Caco-2 (cell line): ENCODE measurements at regions not wholly inside any gene's neighbourhood (a gene's known extent, or its start where the extent isn't known, plus 50 kb on each side); places are given as distances from the start of the nearest gene placed in this dataset.

ENCODE experiments used
- BruUV-seq: library from RNA; stranded (reverse); fragments of 400-500 nt; replicated peaks from 2 replicates; lab custom pipeline; 2021; lab: Mats Ljungman, UMichigan
- CTCF ChIA-PET: fragments of 300-600 bp; sonication (Branson Sonifier 250); formaldehyde crosslinking; loops from one replicate; lab custom pipeline; 2022; ENCODE audit warnings: antibody characterized with exemption; lab: Charles Lee
- POLR2A ChIA-PET: fragments of 300-600 bp; sonication (Branson Sonifier 250); formaldehyde crosslinking; loops from one replicate; lab custom pipeline; 2022; ENCODE audit warnings: antibody characterized with exemption; lab: Charles Lee
- DNase-seq, 2 experiments: peaks; one replicate each; pipeline versions ENCODE4 v3.0.0 to v3.0.0-alpha.2; 2020 to 2022
- H3K27me3 ChIP-seq: replicated peaks from 2 replicates; pipeline ENCODE4 v1.6.0; 2011; ENCODE audit warnings: low read length; ENCODE audit not compliant: control insufficient read depth, insufficient read depth
- H3K36me3 ChIP-seq: 2 replicates; pipeline ENCODE4 v1.5.1; 2011; ENCODE audit warnings: low read length; ENCODE audit not compliant: control insufficient read depth, insufficient read depth
- H3K4me1 ChIP-seq: fragments of 250-450 bp; sonication (Bioruptor Pico); 2 replicates; pipeline ENCODE4 v1.5.1; 2020; ENCODE audit warnings: mild to moderate bottlenecking
- H3K4me3 ChIP-seq: 2 replicates; pipeline ENCODE4 v1.5.1; 2011; ENCODE audit warnings: low read depth, mild to moderate bottlenecking, control low read depth, low read length
- H3K9me3 ChIP-seq: fragments of 250-450 bp; sonication (Bioruptor Pico); 2 replicates; pipeline ENCODE4 v1.5.1; 2020; ENCODE audit warnings: mild to moderate bottlenecking, moderate library complexity
- H3K27ac Mint-ChIP-seq: one replicate; pipeline ENCODE4 v1.8.0; 2022; ENCODE audit warnings: mixed read lengths; ENCODE audit not compliant: unreplicated experiment
- H3K27me3 Mint-ChIP-seq: one replicate; pipeline ENCODE4 v1.8.0; 2022; ENCODE audit warnings: mixed read lengths; ENCODE audit not compliant: insufficient read depth, unreplicated experiment
- H3K36me3 Mint-ChIP-seq: one replicate; pipeline ENCODE4 v1.8.0; 2022; ENCODE audit warnings: mild to moderate bottlenecking, mixed read lengths; ENCODE audit not compliant: insufficient read depth, unreplicated experiment
- H3K4me1 Mint-ChIP-seq: one replicate; pipeline ENCODE4 v1.8.0; 2022; ENCODE audit warnings: low read depth, mixed read lengths; ENCODE audit not compliant: unreplicated experiment
- H3K4me3 Mint-ChIP-seq: one replicate; pipeline ENCODE4 v1.8.0; 2022; ENCODE audit warnings: mild to moderate bottlenecking, moderate library complexity, mixed read lengths; ENCODE audit not compliant: unreplicated experiment
- H3K9me3 Mint-ChIP-seq: one replicate; pipeline ENCODE4 v1.8.0; 2022; ENCODE audit warnings: mixed read lengths; ENCODE audit not compliant: unreplicated experiment
- CTCF ChIP-seq, 2 experiments: fragments of 200-600 bp in 1 of 2; IDR thresholded peaks; 1 replicate in 1 of 2; 2 replicates in 1 of 2; pipeline versions ENCODE4 v1.5.1 to v1.8.0; 2011 to 2022; ENCODE audit warnings: antibody characterized with exemption in 1 of 2, control low read depth in 1 of 2, inconsistent platforms in 1 of 2, low read depth in 1 of 2, low read length in 1 of 2, mild to moderate bottlenecking in 1 of 2, moderate library complexity in 1 of 2; ENCODE audit not compliant: insufficient read depth in 1 of 2, severe bottlenecking in 1 of 2, unreplicated experiment in 1 of 2
- intact Hi-C: fragments of 100-400 bp; cut with micrococcal nuclease; formaldehyde crosslinking; loops from one replicate; pipeline ENCODE4 v1.10.0; 2022; ENCODE audit not compliant: unreplicated experiment

- no peaks in the 10 kb centered on the region for H3K9me3 ChIP-seq
- H3K4me3 Mint-ChIP-seq, result no peak overlapping the region
- H3K27me3 ChIP-seq, result no peaks in the 10 kb centered on the region
- no peak for DNase-seq
- H3K36me3 ChIP-seq, result no peaks in the 10 kb centered on the region
- H3K4me1 Mint-ChIP-seq, result no peaks in the 10 kb centered on the region
- no peaks in the 10 kb centered on the region for H3K4me1 ChIP-seq
- no peaks in the 10 kb centered on the region for H3K36me3 Mint-ChIP-seq
- no peak for TF ChIP-seq CTCF (IDR thresholded peaks at IDR 0.05; ENCODE audit: insufficient read depth in 1 of 2, low read depth in 1 of 2, low read length in 1 of 2, severe bottlenecking in 1 of 2, unreplicated experiment in 1 of 2)
- intact Hi-C loops, result no loop called here
- no peaks in the 10 kb centered on the region for H3K9me3 Mint-ChIP-seq
- no peak overlapping the region for H3K4me3 ChIP-seq
- H3K27me3 Mint-ChIP-seq, result peaks cover 8% of the 10 kb centered on the region
- no peak overlapping the region for H3K27ac Mint-ChIP-seq
- BruUV-seq, result no TSS peak
- POLR2A ChIA-PET, result no interaction called here
- CTCF ChIA-PET, result no interaction called here
These were observed 137.8 kb upstream of the GPR101 start for GRCh38 chrX:137171626-137172025.

GRCh38 chrX:137166591-137166990, 132.8 kb upstream of the GPR101 start:
- no peaks in the 10 kb centered on the region for H3K36me3 ChIP-seq
- Mint-ChIP-seq H3K27ac (no peak overlapping the region), H3K4me1 (no peaks in the 10 kb centered on the region), H3K4me3 (no peak overlapping the region), H3K9me3 (no peaks in the 10 kb centered on the region), H3K27me3 (no peaks in the 10 kb centered on the region), H3K36me3 (no peaks in the 10 kb centered on the region)
- POLR2A ChIA-PET, result no interaction called here
- intact Hi-C loops, result loop anchor here (5.0 kb wide), 1 partner anchor 761 kb away; no protein-coding TSS in a partner anchor
- H3K4me3 ChIP-seq, result no peak overlapping the region
- CTCF ChIA-PET, result no interaction called here
- peak in 1 of 2 experiments; percentile 37 for TF ChIP-seq CTCF (IDR thresholded peaks at IDR 0.05; ENCODE audit: insufficient read depth in 1 of 2, low read depth in 1 of 2, low read length in 1 of 2, severe bottlenecking in 1 of 2, unreplicated experiment in 1 of 2)
- H3K9me3 ChIP-seq, result no peaks in the 10 kb centered on the region
- no peaks in the 10 kb centered on the region for H3K27me3 ChIP-seq
- no peaks in the 10 kb centered on the region for H3K4me1 ChIP-seq
- peak in 1 of 2 experiments; percentile 10 for DNase-seq
- no TSS peak for BruUV-seq

- Mint-ChIP-seq H3K36me3 (no peaks in the 10 kb centered on the region), H3K4me1 (no peaks in the 10 kb centered on the region), H3K27me3 (no peaks in the 10 kb centered on the region), H3K9me3 (no peaks in the 10 kb centered on the region), H3K4me3 (no peak overlapping the region), H3K27ac (no peak overlapping the region)
- Histone ChIP-seq H3K4me1 (no peaks in the 10 kb centered on the region), H3K9me3 (no peaks in the 10 kb centered on the region), H3K4me3 (no peak overlapping the region), H3K27me3 (no peaks in the 10 kb centered on the region), H3K36me3 (no peaks in the 10 kb centered on the region)
- BruUV-seq, result no TSS peak
- no peak for TF ChIP-seq CTCF (IDR thresholded peaks at IDR 0.05; ENCODE audit: insufficient read depth in 1 of 2, low read depth in 1 of 2, low read length in 1 of 2, severe bottlenecking in 1 of 2, unreplicated experiment in 1 of 2)
- DNase-seq, result no peak
- ChIA-PET POLR2A (no interaction called here), CTCF (no interaction called here)
- intact Hi-C loops, result no loop called here
These were observed 130.5 kb upstream of the GPR101 start for GRCh38 chrX:137164329-137164728.
